WTC11 (cell line): ENCODE measurements at regions not wholly inside any gene's neighbourhood (a gene's known extent, or its start where the extent isn't known, plus 50 kb on each side); places are given as distances from the start of the nearest gene placed in this dataset.

Source experiments
- CTCF ChIP-seq: fragments of 200-600 bp; IDR thresholded peaks from 2 replicates; pipeline ENCODE4 v1.8.0; 2022; ENCODE audit warnings: antibody characterized with exemption
- E2F1 ChIP-seq: sonication (generic); formaldehyde crosslinking; IDR thresholded peaks from 2 replicates; pipeline ENCODE4 v1.8.0; 2022; ENCODE audit warnings: mild to moderate bottlenecking, missing genetic modification reagents
- ESRRA ChIP-seq: sonication (generic); formaldehyde crosslinking; IDR thresholded peaks from 2 replicates; pipeline ENCODE4 v1.8.1; 2022; ENCODE audit warnings: mild to moderate bottlenecking, missing genetic modification reagents, borderline replicate concordance
- FOXJ3 ChIP-seq: sonication (generic); formaldehyde crosslinking; IDR thresholded peaks from 2 replicates; pipeline ENCODE4 v1.9.0; 2021; ENCODE audit warnings: missing genetic modification reagents, mild to moderate bottlenecking, borderline replicate concordance
- MAX ChIP-seq: sonication (generic); formaldehyde crosslinking; IDR thresholded peaks from 2 replicates; pipeline ENCODE4 v1.8.0; 2022; ENCODE audit warnings: mild to moderate bottlenecking, missing genetic modification reagents
- NR2C2 ChIP-seq: sonication (generic); formaldehyde crosslinking; IDR thresholded peaks from 2 replicates; pipeline ENCODE4 v1.8.0; 2022; ENCODE audit warnings: mild to moderate bottlenecking, missing genetic modification reagents
- SP1 ChIP-seq: sonication (generic); formaldehyde crosslinking; conservative IDR thresholded peaks from 2 replicates; pipeline ENCODE4 v1.8.1; 2022; ENCODE audit warnings: missing genetic modification reagents
- TCF7 ChIP-seq: sonication (generic); formaldehyde crosslinking; IDR thresholded peaks from 2 replicates; pipeline ENCODE4 v1.8.0; 2022; ENCODE audit warnings: mild to moderate bottlenecking, low read depth, missing genetic modification reagents, moderate library complexity
- ZNF281 ChIP-seq: sonication (generic); formaldehyde crosslinking; IDR thresholded peaks from 2 replicates; pipeline ENCODE4 v1.8.0; 2023; ENCODE audit warnings: mild to moderate bottlenecking, missing genetic modification reagents

DNA sequence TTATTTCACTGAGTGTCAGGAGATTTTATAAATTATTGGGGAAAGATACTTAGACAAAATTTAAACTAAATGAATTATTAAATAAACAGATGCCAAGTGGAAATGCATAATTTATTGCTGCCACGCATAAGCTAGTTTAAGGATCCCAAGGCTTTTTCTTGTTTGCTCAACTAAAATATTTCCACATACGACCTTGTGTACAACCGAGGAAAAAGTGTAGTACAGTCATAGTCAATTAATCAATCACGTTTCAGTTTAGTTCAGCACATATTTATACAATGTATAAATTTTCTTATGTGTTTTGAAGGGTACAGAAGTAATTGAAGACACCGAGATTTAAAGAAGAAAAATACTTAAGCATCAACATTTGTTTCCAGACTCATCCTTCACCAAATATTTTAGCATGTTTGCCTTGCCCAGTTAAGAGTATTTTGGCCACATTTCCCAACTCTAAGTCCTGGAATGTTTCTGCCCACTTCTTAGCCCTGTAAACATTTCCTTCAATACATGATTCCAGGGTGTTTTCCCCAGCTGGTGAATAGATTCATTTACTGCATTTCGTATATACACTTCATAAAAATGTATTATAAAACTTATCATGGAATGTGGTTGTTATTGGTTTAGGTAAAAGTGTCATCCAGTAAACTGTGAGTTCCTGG, 652.9 kb downstream of the ELAVL2 start:
- TF ChIP-seq FOXJ3 (CRISPR knock-in tag): no peak
- TF ChIP-seq MAX: no peak
- TF ChIP-seq ZNF281: no peak
- no peak for TF ChIP-seq NR2C2 (CRISPR knock-in tag)
- TF ChIP-seq E2F1 (CRISPR knock-in tag): no peak
- TF ChIP-seq CTCF: no peak
- no peak for TF ChIP-seq SP1 (CRISPR knock-in tag)
- no peak for TF ChIP-seq ESRRA (CRISPR knock-in tag)
- TF ChIP-seq TCF7 (CRISPR knock-in tag): no peak
